NT2/D1 (cell line): ENCODE measurements at regions not wholly inside any gene's neighbourhood (a gene's known extent, or its start where the extent isn't known, plus 50 kb on each side); places are given as distances from the start of the nearest gene placed in this dataset.

Experiments
- SUZ12 ChIP-seq: IDR thresholded peaks from 2 replicates; pipeline ENCODE4 v1.6.1; 2011; ENCODE audit not compliant: insufficient read length, insufficient read depth; ENCODE audit errors: extremely low read depth
- YY1 ChIP-seq: IDR thresholded peaks from 2 replicates; pipeline ENCODE4 v1.6.1; 2011; ENCODE audit not compliant: insufficient read length, insufficient read depth
- ZNF274 ChIP-seq: IDR thresholded peaks from 2 replicates; pipeline ENCODE4 v1.6.1; 2011; ENCODE audit warnings: mild to moderate bottlenecking, low read depth, low read length

DNA sequence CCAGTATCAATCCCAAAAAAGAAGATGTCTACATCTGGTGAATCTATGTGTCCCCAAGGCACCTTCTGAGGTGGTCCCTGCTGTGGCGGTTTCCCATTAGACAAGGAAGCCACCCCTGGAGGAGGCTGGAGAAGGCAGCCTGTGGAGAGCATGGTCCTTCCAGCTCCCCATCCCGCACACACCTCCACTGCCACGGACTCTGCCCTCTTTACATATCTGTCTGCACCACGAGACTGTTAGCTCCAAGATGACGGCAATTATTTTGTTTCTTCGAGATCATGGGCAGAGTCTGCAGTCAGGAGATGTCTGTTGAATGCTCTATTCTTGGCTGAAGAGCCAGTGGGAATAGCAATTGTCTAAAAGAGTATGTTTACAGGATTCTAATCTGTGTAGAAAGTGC lies 132.0 kb downstream of the OSR1 start:
- no peak for TF ChIP-seq ZNF274
- TF ChIP-seq SUZ12: no peak
- TF ChIP-seq YY1: no peak
